Stimulated activated naive CD8-positive, alpha-beta T cell treated with anti-CD3 and anti-CD28 coated beads, Interleukin-15, Interleukin-2, amounts not matched to agents 100 ng/mL and 50 ng/mL, for 24 hours (primary cell): ENCODE measurements at regions not wholly inside any gene's neighbourhood (a gene's known extent, or its start where the extent isn't known, plus 50 kb on each side); places are given as distances from the start of the nearest gene placed in this dataset.
A peak's percentile ranks its signal among the peaks of the same experiment; 100 is the strongest.

Experiments
- H3K27ac Mint-ChIP-seq: one replicate; pipeline ENCODE4 v1.8.0; 2021; ENCODE audit warnings: mild to moderate bottlenecking, mixed read lengths
- H3K27me3 Mint-ChIP-seq: one replicate; pipeline ENCODE4 v1.8.0; 2021; ENCODE audit warnings: mixed read lengths
- H3K36me3 Mint-ChIP-seq: one replicate; pipeline ENCODE4 v1.8.0; 2021; ENCODE audit warnings: low read depth, mixed read lengths
- H3K4me1 Mint-ChIP-seq: one replicate; pipeline ENCODE4 v1.8.0; 2021; ENCODE audit warnings: low read depth, mixed read lengths
- H3K4me3 Mint-ChIP-seq: one replicate; pipeline ENCODE4 v1.8.0; 2021; ENCODE audit warnings: mild to moderate bottlenecking, mixed read lengths
- H3K9me3 Mint-ChIP-seq: one replicate; pipeline ENCODE4 v1.8.0; 2021; ENCODE audit warnings: mixed read lengths

DNA sequence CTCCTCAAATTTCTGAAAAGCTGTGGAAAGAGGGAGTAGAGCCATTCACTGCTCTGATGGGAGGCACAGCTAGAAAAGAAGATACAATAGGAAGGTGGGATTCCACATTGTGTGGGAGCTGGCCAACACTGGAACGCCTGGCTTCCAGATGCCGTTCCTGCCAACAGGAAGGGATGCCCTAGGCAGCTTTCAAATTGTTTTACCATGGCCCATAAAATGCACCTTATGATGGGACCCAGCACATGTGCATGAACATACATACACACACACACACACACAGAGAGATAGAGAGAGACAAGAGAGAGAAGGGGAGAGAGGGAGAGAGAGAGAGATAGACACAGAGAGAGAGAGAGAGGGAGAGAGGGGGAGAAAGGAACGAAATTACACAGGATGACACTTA lies 86.1 kb upstream of the BZW1 start:
- Mint-ChIP-seq H3K4me1 (no peaks in the 10 kb centered on the region), H3K27me3 (peaks cover 6% of the 10 kb centered on the region), H3K4me3 (no peak overlapping the region), H3K36me3 (no peaks in the 10 kb centered on the region), H3K27ac (no peak overlapping the region), H3K9me3 (no peaks in the 10 kb centered on the region)

GRCh38 chr2:200728630-200729029 lies 83.1 kb upstream of the BZW1 start:
- Mint-ChIP-seq H3K4me3 (no peak overlapping the region), H3K36me3 (no peaks in the 10 kb centered on the region), H3K9me3 (no peaks in the 10 kb centered on the region), H3K27me3 (peaks cover 6% of the 10 kb centered on the region), H3K4me1 (no peaks in the 10 kb centered on the region), H3K27ac (no peak overlapping the region)

DNA sequence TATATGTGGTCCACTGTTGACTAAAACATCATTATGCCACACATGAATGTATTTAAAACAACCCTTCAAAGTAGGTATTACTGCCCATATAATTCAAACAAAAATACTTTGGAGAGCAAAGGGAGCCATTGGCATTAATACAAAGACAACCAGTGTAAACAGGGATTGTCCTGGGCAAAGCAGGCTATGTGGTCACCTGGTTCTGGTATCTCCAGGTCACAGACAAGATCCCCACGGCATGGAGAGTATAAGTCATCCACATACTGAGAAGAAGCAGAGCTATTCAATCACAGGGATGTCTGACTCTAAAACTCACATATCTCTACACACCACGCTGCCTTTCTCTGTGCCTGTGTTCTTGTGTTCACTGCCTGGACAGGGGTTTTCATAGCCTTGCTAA lies 81.4 kb upstream of the BZW1 start:
- Mint-ChIP-seq H3K4me3 (no peak overlapping the region), H3K27ac (no peak overlapping the region), H3K4me1 (peaks cover 5% of the 10 kb centered on the region), H3K9me3 (no peaks in the 10 kb centered on the region), H3K27me3 (no peaks in the 10 kb centered on the region), H3K36me3 (no peaks in the 10 kb centered on the region)

- no peaks in the 10 kb centered on the region for H3K9me3 Mint-ChIP-seq
- peaks cover 12% of the 10 kb centered on the region for H3K4me1 Mint-ChIP-seq
- H3K27me3 Mint-ChIP-seq = no peaks in the 10 kb centered on the region
- H3K27ac Mint-ChIP-seq = no peak overlapping the region
- H3K4me3 Mint-ChIP-seq = no peak overlapping the region
- H3K36me3 Mint-ChIP-seq = no peaks in the 10 kb centered on the region
Observed at GRCh38 chr2:200730960-200731359, 80.8 kb upstream of the BZW1 start.

DNA sequence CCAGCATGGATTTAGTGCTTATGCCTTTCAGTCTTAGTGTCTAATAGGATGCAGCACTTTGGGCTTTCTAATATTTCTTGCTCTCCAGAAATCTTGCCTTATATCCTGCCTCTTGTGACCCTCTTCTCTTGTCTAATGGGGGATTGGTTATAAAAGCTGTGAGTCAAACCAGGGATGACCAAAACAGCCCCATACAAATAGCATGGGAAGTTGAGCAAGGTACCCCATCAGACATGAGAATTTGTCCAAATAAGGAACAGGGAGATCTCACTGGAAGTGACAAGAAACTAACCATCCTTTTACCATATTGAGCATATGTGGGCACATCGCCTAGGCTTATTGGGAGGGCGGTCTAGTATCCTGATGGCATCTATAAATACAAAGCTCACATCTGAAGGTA lies 78.8 kb upstream of the BZW1 start:
- Mint-ChIP-seq H3K36me3 (no peaks in the 10 kb centered on the region), H3K4me1 (peaks cover 24% of the 10 kb centered on the region), H3K9me3 (no peaks in the 10 kb centered on the region), H3K4me3 (no peak overlapping the region), H3K27ac (no peak overlapping the region), H3K27me3 (no peaks in the 10 kb centered on the region)

DNA sequence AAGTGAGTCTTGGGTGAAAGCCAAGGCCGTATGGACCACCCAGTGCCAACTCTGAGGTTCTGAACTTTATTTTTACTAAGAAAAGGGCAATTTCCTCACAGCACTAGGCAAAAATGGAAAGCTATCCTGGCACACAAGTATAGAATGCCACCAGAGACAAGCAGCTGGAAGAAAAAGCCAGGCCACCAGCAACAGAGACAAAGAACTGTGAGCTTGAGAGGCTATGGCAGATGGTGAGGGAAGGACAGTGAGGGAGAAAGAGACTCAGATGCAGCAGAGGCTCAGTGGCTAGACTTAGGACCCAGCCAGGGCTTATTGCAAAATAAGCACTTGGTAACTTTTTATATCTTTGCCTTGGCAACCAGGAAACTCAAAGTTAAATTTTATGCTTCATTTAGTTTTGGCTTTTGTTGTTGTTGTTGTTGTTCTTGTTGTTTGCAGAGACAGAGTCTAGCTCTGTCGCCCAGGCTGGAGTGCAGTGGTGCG lies 78.0 kb upstream of the BZW1 start:
- Mint-ChIP-seq H3K36me3 (no peaks in the 10 kb centered on the region), H3K4me1 (peaks cover 24% of the 10 kb centered on the region), H3K9me3 (no peaks in the 10 kb centered on the region), H3K27ac (no peak overlapping the region), H3K4me3 (no peak overlapping the region), H3K27me3 (no peaks in the 10 kb centered on the region)

- Mint-ChIP-seq H3K4me1 (peaks cover 24% of the 10 kb centered on the region), H3K9me3 (no peaks in the 10 kb centered on the region), H3K27me3 (peaks cover 6% of the 10 kb centered on the region), H3K4me3 (no peak overlapping the region), H3K27ac (no peak overlapping the region), H3K36me3 (no peaks in the 10 kb centered on the region)
Observed at GRCh38 chr2:200735061-200735460, 76.6 kb upstream of the BZW1 start.

- Mint-ChIP-seq H3K27me3 (peaks cover 6% of the 10 kb centered on the region), H3K4me3 (no peak overlapping the region), H3K9me3 (no peaks in the 10 kb centered on the region), H3K4me1 (peaks cover 24% of the 10 kb centered on the region), H3K36me3 (no peaks in the 10 kb centered on the region), H3K27ac (no peak overlapping the region)
Observed at GRCh38 chr2:200736646-200737274, 75.0 kb upstream of the BZW1 start.

DNA sequence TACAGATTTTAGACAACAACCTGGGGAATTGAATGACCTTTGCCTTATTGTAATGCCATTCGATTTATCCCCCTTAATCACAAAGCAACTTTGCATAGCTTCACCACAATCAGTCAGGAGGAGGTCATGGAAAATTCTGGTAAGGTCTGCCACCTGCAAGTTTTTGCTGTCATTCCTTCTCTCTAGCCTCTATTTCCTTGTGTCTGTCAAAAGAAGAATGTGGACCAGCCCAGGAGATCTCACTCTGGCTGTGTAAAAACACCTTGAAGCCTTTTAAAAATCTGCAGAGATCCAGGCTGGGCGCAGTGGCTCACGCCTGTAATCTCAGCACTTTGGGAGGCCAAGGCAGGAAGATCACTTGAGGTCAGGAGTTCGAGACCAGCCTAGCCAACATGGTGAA lies 74.1 kb upstream of the BZW1 start:
- H3K36me3 Mint-ChIP-seq = no peaks in the 10 kb centered on the region
- H3K27me3 Mint-ChIP-seq = peaks cover 6% of the 10 kb centered on the region
- peak overlapping the region; percentile 31 for H3K27ac Mint-ChIP-seq
- no peak overlapping the region for H3K4me3 Mint-ChIP-seq
- peaks cover 24% of the 10 kb centered on the region for H3K4me1 Mint-ChIP-seq
- no peaks in the 10 kb centered on the region for H3K9me3 Mint-ChIP-seq

- H3K4me3 Mint-ChIP-seq = no peak overlapping the region
- no peaks in the 10 kb centered on the region for H3K36me3 Mint-ChIP-seq
- peaks cover 6% of the 10 kb centered on the region for H3K27me3 Mint-ChIP-seq
- H3K27ac Mint-ChIP-seq = no peak overlapping the region
- no peaks in the 10 kb centered on the region for H3K9me3 Mint-ChIP-seq
- peaks cover 24% of the 10 kb centered on the region for H3K4me1 Mint-ChIP-seq
Observed at GRCh38 chr2:200738590-200738989, 73.1 kb upstream of the BZW1 start.

- Mint-ChIP-seq H3K9me3 (no peaks in the 10 kb centered on the region), H3K4me1 (peaks cover 12% of the 10 kb centered on the region), H3K4me3 (no peak overlapping the region), H3K27ac (no peak overlapping the region), H3K27me3 (peaks cover 6% of the 10 kb centered on the region), H3K36me3 (no peaks in the 10 kb centered on the region)
Observed at GRCh38 chr2:200740907-200741306, 70.8 kb upstream of the BZW1 start.

- H3K4me1 Mint-ChIP-seq = peaks cover 8% of the 10 kb centered on the region
- no peak overlapping the region for H3K27ac Mint-ChIP-seq
- H3K9me3 Mint-ChIP-seq = no peaks in the 10 kb centered on the region
- no peak overlapping the region for H3K4me3 Mint-ChIP-seq
- H3K36me3 Mint-ChIP-seq = no peaks in the 10 kb centered on the region
- peaks cover 6% of the 10 kb centered on the region for H3K27me3 Mint-ChIP-seq
Observed at GRCh38 chr2:200741468-200742202, 70.1 kb upstream of the BZW1 start.

DNA sequence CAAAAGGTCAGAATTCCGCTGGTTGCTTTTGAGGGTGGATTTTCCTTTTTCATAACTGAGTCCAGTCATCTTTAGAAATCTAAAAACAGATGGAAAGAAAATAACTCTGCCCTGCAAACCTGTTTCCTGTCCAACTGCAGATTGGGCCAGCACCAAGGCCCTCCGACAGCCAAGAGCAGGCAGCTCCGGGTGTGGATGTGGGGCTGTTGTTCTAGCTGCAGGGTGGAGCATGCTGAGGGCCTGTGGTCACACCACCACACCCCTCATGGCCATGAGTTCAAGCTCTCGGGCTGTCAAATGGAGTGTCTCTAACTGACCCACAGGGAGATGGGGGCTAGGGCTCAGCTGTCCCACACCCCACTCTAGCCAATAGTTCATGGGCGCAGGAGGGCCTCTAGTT lies 69.3 kb upstream of the BZW1 start:
- H3K36me3 Mint-ChIP-seq = no peaks in the 10 kb centered on the region
- no peaks in the 10 kb centered on the region for H3K9me3 Mint-ChIP-seq
- H3K4me1 Mint-ChIP-seq = peaks cover 4% of the 10 kb centered on the region
- H3K4me3 Mint-ChIP-seq = no peak overlapping the region
- peaks cover 6% of the 10 kb centered on the region for H3K27me3 Mint-ChIP-seq
- H3K27ac Mint-ChIP-seq = no peak overlapping the region

- Mint-ChIP-seq H3K27me3 (peaks cover 6% of the 10 kb centered on the region), H3K4me1 (no peaks in the 10 kb centered on the region), H3K27ac (no peak overlapping the region), H3K4me3 (no peak overlapping the region), H3K9me3 (no peaks in the 10 kb centered on the region), H3K36me3 (no peaks in the 10 kb centered on the region)
Observed at GRCh38 chr2:200743042-200743676, 68.6 kb upstream of the BZW1 start.

DNA sequence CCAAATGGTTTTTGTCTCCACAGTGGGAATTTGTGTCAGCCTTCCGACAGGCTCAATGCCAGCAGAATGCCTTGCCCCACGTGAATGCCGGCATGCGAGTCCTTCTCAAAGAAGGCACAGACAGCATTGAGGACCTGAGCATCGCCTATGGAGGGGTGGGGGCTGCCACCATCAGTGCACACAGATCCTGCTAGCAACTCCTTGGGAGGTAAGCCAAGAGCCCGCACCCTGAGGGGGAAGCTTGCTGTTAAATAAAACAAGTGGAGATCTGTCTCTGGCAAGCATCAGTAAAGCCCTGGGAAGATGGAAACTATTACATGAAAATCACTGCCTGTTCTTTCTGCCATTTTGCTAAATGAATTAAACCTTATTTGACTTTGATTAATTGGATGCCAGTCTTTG lies 67.5 kb upstream of the BZW1 start:
- Mint-ChIP-seq H3K27ac (no peak overlapping the region), H3K4me3 (no peak overlapping the region), H3K36me3 (no peaks in the 10 kb centered on the region), H3K27me3 (peaks cover 6% of the 10 kb centered on the region), H3K9me3 (no peaks in the 10 kb centered on the region), H3K4me1 (no peaks in the 10 kb centered on the region)
